Cardiac fibroblast (primary cell): ENCODE measurements at regions not wholly inside any gene's neighbourhood (a gene's known extent, or its start where the extent isn't known, plus 50 kb on each side); places are given as distances from the start of the nearest gene placed in this dataset.

Source experiments
- DNase-seq, 2 donors: peaks; one replicate each; pipeline versions ENCODE4 v3.0.0 to v3.0.0-alpha.2; 2010; ENCODE audit warnings: low read depth in 2 of 2
- H3K4me3 ChIP-seq, 2 donors: replicated peaks in 1 of 2; 1 replicate in 1 of 2; 2 replicates in 1 of 2; pipeline ENCODE4 v1.5.1; 2011; ENCODE audit warnings: low read depth in 2 of 2, low read length in 2 of 2, mild to moderate bottlenecking in 2 of 2, moderate library complexity in 1 of 2
- CTCF ChIP-seq: IDR thresholded peaks from one replicate; pipeline ENCODE4 v1.5.1; 2011; ENCODE audit warnings: low read depth, mild to moderate bottlenecking, low read length, inconsistent platforms

GRCh38 chrX:69037786-69038185, 127.5 kb downstream of the PJA1 start:
- no peak for DNase-seq
- H3K4me3 ChIP-seq, result no peak overlapping the region
- no peak for TF ChIP-seq CTCF

DNA sequence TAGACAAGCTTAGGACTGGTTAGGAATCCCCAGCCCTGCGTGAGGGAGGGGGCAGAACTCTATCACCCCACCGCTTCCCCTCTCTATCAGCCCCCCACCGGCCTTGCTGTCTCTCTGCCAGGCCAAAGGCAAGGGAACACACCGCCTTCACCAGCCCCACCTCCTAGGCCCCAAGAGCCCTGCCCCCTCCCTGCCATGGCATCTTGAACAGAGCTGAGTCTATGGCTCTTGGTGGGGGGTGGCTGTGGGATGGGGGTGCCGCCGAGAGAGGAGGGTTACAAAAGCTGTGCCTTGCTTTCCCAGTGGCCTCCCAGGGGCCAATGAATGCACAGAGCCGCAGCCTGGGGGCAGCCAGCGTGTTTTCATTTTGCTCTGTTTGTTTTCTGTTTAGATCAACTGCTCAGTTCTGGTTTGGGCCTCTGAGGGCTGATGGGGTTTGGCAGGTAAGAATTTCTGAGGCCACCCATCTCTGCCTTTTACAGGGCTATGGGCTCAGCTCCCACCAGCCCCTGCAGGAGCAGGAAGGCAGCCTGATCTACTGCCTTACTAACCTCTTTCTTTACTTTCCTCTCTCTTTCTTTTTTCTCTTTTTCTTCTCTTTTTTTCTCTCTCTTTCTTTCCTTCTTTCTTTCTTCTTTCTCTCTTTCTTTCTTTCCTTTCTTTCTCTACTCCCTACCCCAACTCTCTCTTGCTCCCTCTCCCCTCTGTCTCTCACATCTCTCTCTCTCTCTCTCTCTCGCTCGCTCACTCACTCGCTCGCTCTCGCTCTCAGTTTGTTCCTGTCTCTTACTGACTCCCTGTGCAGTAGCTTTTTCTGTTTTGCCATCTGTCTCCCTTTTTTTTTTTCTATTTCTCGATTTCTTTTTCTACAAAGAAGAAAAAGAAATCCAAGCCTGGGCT, 128.3 kb downstream of the PJA1 start:
- no peak overlapping the region for H3K4me3 ChIP-seq
- TF ChIP-seq CTCF, result no peak
- no peak for DNase-seq

DNA sequence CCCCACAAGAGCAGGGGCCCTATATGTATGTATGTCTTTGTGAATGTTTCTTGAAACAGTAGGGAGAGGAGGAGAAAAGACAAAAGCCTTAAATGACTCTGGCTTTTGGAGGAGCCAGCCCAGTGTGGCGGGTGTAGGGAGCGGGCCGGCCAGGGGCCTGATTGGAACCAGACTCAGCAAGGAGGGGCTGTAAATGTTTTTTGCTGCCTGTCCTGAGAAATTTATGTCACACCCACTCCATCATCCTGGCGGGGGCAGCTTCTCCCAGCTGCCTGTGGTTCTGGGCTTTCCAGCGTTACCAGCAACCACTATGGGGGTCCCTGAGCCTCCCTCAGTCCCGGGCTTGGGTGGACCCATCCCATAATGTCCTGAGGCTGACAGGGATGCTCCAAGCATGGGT, 130.8 kb downstream of the PJA1 start:
- no peak for DNase-seq
- H3K4me3 ChIP-seq, result no peak overlapping the region
- TF ChIP-seq CTCF, result no peak

GRCh38 chrX:69033936-69034335, 131.3 kb downstream of the PJA1 start:
- H3K4me3 ChIP-seq, result no peak overlapping the region
- no peak for TF ChIP-seq CTCF
- DNase-seq, result no peak

GRCh38 chrX:69032601-69033000, 132.7 kb downstream of the PJA1 start:
- TF ChIP-seq CTCF, result no peak
- no peak for DNase-seq
- no peak overlapping the region for H3K4me3 ChIP-seq

GRCh38 chrX:69031971-69032391, 133.3 kb downstream of the PJA1 start:
- peak; percentile 32 to 55 for DNase-seq
- no peak for TF ChIP-seq CTCF
- H3K4me3 ChIP-seq, result no peak overlapping the region

GRCh38 chrX:69031181-69031580, 134.1 kb downstream of the PJA1 start:
- no peak for DNase-seq
- TF ChIP-seq CTCF, result peak; percentile 41
- H3K4me3 ChIP-seq, result no peak overlapping the region
